ENCODE measurements at regions not wholly inside any gene's neighbourhood (a gene's known extent, or its start where the extent isn't known, plus 50 kb on each side); places are given as distances from the start of the nearest gene placed in this dataset.

- TF ChIP-seq CTCF (IDR thresholded peaks at IDR 0.05) (no peak), ZNF671 (CRISPR knock-in tag; IDR thresholded peaks at IDR 0.05) (no peak), NFE2L1 (CRISPR knock-in tag; IDR thresholded peaks at IDR 0.05) (no peak), CREB1 (CRISPR knock-in tag; IDR thresholded peaks at IDR 0.05) (no peak), ZNF138 (CRISPR knock-in tag; conservative IDR thresholded peaks at IDR 0.05) (no peak)
These were observed 578.7 kb upstream of the ZNF462 start for GRCh38 chr9:106284296-106284695.

Data from WTC11 (cell line).